ENCODE measurements at regions not wholly inside any gene's neighbourhood (a gene's known extent, or its start where the extent isn't known, plus 50 kb on each side); places are given as distances from the start of the nearest gene placed in this dataset.

GRCh38 chr16:79932572-79932971 lies 332.0 kb upstream of the MAF start:
- no peak for TF ChIP-seq CTCF (IDR thresholded peaks at IDR 0.05; ENCODE audit: extremely low read depth in 1 of 2, insufficient read depth in 1 of 2, low read depth in 1 of 2, low read length in 2 of 2)
- TF ChIP-seq POLR2A (IDR thresholded peaks at IDR 0.05; ENCODE audit: low read depth, low read length) = no peak
- TF ChIP-seq EZH2 (IDR thresholded peaks at IDR 0.05; ENCODE audit: borderline replicate concordance, low read depth, low read length, severe bottlenecking) = no peak
- TF ChIP-seq POLR2AphosphoS5 (IDR thresholded peaks at IDR 0.05; ENCODE audit: insufficient read depth, low read depth, low read length) = no peak
- TF ChIP-seq GATA2 (IDR thresholded peaks at IDR 0.05; ENCODE audit: insufficient read depth, insufficient read length, low read depth, low read length) = no peak
- TF ChIP-seq MAX (IDR thresholded peaks at IDR 0.05; ENCODE audit: insufficient read depth, insufficient read length) = no peak
- TF ChIP-seq MYC (IDR thresholded peaks at IDR 0.05; ENCODE audit: low read depth, low read length) = no peak
- no peak for TF ChIP-seq JUN (IDR thresholded peaks at IDR 0.05; ENCODE audit: borderline replicate concordance, insufficient read depth, insufficient read length, low read depth)

Measured in endothelial cell of umbilical vein (primary cell).